ENCODE measurements at regions not wholly inside any gene's neighbourhood (a gene's known extent, or its start where the extent isn't known, plus 50 kb on each side); places are given as distances from the start of the nearest gene placed in this dataset.

GRCh38 chr15:31897746-31898145 lies 132.6 kb upstream of the CHRNA7 start:
- TF ChIP-seq, protein P1, sequence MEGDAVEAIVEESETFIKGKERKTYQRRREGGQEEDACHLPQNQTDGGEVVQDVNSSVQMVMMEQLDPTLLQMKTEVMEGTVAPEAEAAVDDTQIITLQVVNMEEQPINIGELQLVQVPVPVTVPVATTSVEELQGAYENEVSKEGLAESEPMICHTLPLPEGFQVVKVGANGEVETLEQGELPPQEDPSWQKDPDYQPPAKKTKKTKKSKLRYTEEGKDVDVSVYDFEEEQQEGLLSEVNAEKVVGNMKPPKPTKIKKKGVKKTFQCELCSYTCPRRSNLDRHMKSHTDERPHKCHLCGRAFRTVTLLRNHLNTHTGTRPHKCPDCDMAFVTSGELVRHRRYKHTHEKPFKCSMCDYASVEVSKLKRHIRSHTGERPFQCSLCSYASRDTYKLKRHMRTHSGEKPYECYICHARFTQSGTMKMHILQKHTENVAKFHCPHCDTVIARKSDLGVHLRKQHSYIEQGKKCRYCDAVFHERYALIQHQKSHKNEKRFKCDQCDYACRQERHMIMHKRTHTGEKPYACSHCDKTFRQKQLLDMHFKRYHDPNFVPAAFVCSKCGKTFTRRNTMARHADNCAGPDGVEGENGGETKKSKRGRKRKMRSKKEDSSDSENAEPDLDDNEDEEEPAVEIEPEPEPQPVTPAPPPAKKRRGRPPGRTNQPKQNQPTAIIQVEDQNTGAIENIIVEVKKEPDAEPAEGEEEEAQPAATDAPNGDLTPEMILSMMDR (IDR thresholded peaks at IDR 0.05; ENCODE audit: extremely low read depth in 1 of 2, insufficient read depth in 1 of 2, low read depth in 1 of 2, low read length in 2 of 2), result no peak
- TF ChIP-seq POLR2AphosphoS5 (IDR thresholded peaks at IDR 0.05; ENCODE audit: insufficient read depth, low read depth, low read length) (no peak), POLR2A (IDR thresholded peaks at IDR 0.05; ENCODE audit: low read depth, low read length) (no peak), EZH2 (IDR thresholded peaks at IDR 0.05; ENCODE audit: borderline replicate concordance, low read depth, low read length, severe bottlenecking) (no peak), JUN (IDR thresholded peaks at IDR 0.05; ENCODE audit: borderline replicate concordance, insufficient read depth, insufficient read length, low read depth) (no peak), GATA2 (IDR thresholded peaks at IDR 0.05; ENCODE audit: insufficient read depth, insufficient read length, low read depth, low read length) (no peak), MYC (IDR thresholded peaks at IDR 0.05; ENCODE audit: low read depth, low read length) (no peak)
- TF ChIP-seq, protein P2, sequence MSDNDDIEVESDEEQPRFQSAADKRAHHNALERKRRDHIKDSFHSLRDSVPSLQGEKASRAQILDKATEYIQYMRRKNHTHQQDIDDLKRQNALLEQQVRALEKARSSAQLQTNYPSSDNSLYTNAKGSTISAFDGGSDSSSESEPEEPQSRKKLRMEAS (IDR thresholded peaks at IDR 0.05; ENCODE audit: insufficient read depth, insufficient read length), result no peak

Data from endothelial cell of umbilical vein (primary cell).